Upper lobe of left lung (tissue), 6 donors: ENCODE measurements at regions not wholly inside any gene's neighbourhood (a gene's known extent, or its start where the extent isn't known, plus 50 kb on each side); places are given as distances from the start of the nearest gene placed in this dataset.

Experiments used
- ATAC-seq, 2 donors: fragments of 200-7000 bp; cut with Tn5 transposase; one replicate each; pipeline ENCODE4 v1.9.1; 2022; ENCODE audit warnings: mild to moderate bottlenecking in 2 of 2, moderate library complexity in 2 of 2; ENCODE audit not compliant: low FRiP score in 2 of 2
- DNase-seq, 2 donors: peaks; one replicate each; pipeline ENCODE4 v3.0.0-alpha.2; 2019 to 2020
- H3K27ac ChIP-seq, 4 donors: fragments of 200-600 bp; sonication (generic); one replicate each; pipeline ENCODE4 v1.5.1; 2016 to 2019
- H3K27me3 ChIP-seq, 4 donors: fragments of 200-600 bp; sonication (generic); one replicate each; pipeline ENCODE4 v1.5.1; 2017 to 2019
- H3K36me3 ChIP-seq, 4 donors: fragments of 200-600 bp; sonication (generic); one replicate each; pipeline ENCODE4 v1.5.1; 2016 to 2019
- H3K4me1 ChIP-seq, 4 donors: fragments of 200-600 bp; sonication (generic); one replicate each; pipeline ENCODE4 v1.5.1; 2018 to 2019
- H3K4me3 ChIP-seq, 4 donors: fragments of 200-600 bp; sonication (generic); one replicate each; pipeline ENCODE4 v1.5.1; 2017 to 2019; ENCODE audit warnings: mild to moderate bottlenecking in 2 of 4, moderate library complexity in 1 of 4
- H3K9me3 ChIP-seq, 4 donors: fragments of 200-600 bp; sonication (generic); one replicate each; pipeline ENCODE4 v1.5.1; 2018 to 2019
- CTCF ChIP-seq, 6 experiments: fragments of 450-650 bp in 4 of 6; fragments of 200-600 bp in 2 of 6; sonication (generic) in 2 of 6; IDR thresholded peaks; one replicate each; pipeline ENCODE4 v1.5.1; 2016 to 2019; ENCODE audit warnings: antibody characterized with exemption in 6 of 6
- EP300 ChIP-seq, 4 donors: sonication (generic); formaldehyde crosslinking; IDR thresholded peaks; one replicate each; pipeline ENCODE4 v1.5.1; 2017; ENCODE audit warnings: antibody characterized with exemption in 4 of 4, control low read depth in 2 of 4
- POLR2A ChIP-seq, 4 donors: fragments of 450-650 bp; IDR thresholded peaks; one replicate each; pipeline ENCODE4 v1.5.1; 2016 to 2017; ENCODE audit warnings: antibody characterized with exemption in 4 of 4, mild to moderate bottlenecking in 2 of 4
- POLR2AphosphoS5 ChIP-seq, 2 donors: sonication (generic); formaldehyde crosslinking; IDR thresholded peaks; one replicate each; pipeline ENCODE4 v1.5.1; 2017; ENCODE audit warnings: antibody characterized with exemption in 2 of 2
- WGBS, 2 donors: methylation state at CpG; one replicate each; pipeline ENCODE4 v1.1.5; 2017 to 2018; 5-methylcytosine and 5-hydroxymethylcytosine counted together
- donor health status: DM: no; HTN: no; CAD: no; lungs with moderate emphysema.
- donor health status: DM: no; HTN: yes; CAD: no; lungs with severe emphysema.

DNA sequence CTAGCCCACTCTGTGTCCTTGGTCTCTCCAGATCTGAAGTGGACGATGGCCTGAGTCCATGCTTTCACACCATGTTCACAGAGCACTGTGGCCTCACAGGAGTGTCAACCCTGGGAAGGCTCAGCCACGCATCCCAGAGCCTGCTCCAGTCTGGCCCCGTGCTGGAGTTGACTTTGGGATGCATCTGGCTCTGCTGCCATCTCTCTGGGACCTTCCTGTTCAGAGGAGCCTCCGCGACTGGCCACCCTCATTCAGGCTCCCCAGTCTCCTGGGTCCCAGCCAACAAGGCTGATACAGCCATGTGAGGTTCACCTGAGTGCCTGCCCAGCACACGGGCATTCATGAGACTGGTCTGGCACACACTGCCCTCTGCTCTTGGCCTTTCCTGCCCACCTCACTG is 199.7 kb upstream of the RAB6C start:
- no peak for TF ChIP-seq EP300 (IDR thresholded peaks at IDR 0.05)
- no peak for TF ChIP-seq CTCF (IDR thresholded peaks at IDR 0.05)
- TF ChIP-seq POLR2A (IDR thresholded peaks at IDR 0.05) = no peak
- TF ChIP-seq POLR2AphosphoS5 (IDR thresholded peaks at IDR 0.05) = no peak
- 77 to 94% methylated on average over 6 of the region's 6 CpGs for whole genome bisulfite sequencing, 2 donors
- Histone ChIP-seq H3K27ac (no peak overlapping the region), H3K4me3 (no peak overlapping the region), H3K36me3 (no peaks in the 10 kb centered on the region), H3K4me1 (no peaks in the 10 kb centered on the region), H3K9me3 (no peaks in the 10 kb centered on the region), H3K27me3 (no peaks in the 10 kb centered on the region)
- DNase-seq (peak in 1 of 2 donors; percentile 29), ATAC-seq (no peak)

DNA sequence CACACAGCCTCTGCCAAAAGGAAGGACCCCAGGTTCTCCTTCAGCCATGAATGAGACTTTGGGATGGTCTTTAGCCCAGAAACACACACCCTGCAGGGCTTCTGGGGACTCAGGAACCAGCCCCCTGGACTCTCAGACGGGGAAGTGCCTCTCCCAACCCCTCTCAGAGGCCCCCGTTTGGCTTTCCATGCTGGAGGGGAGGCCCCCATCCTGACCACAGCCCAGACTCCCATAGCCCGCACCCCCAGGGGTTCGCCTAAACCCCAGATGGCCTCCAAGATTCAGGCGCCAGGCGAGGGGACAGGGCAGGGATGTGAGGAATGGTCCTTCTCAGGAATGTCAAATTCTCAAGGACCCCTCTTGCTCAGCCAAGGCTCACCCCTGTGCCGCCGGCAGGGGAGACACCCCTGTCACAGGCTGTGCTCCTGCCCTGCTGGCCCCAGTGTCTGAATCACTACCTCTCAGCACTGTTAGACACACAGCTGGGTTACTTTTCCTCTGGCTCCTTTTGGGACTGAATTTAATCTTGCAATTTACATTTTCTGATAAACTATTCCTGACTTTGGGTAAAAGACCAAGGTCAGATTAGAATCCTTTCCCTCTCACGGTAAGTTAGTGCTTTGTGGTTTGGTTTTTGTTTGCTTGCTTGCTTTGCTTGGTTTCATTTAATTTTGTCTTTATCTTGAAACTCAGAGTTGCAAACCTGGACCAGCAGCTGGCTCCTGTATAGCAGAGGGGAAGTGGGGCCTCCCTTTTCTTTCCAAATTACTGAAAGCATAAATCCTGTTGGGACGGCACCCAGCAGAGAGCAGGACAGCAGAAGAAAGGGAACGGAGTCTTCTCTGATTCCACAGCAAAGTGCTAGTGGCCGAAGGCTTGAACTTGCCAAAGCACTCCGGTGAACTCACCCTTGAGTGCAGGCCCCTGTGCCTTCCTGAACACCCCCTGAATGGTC is 198.9 kb upstream of the RAB6C start:
- WGBS, 2 donors = 60 to 61% methylated on average over 10 to 13 of the region's 13 CpGs
- peak in 1 of 2 donors; percentile 37 for DNase-seq

DNA sequence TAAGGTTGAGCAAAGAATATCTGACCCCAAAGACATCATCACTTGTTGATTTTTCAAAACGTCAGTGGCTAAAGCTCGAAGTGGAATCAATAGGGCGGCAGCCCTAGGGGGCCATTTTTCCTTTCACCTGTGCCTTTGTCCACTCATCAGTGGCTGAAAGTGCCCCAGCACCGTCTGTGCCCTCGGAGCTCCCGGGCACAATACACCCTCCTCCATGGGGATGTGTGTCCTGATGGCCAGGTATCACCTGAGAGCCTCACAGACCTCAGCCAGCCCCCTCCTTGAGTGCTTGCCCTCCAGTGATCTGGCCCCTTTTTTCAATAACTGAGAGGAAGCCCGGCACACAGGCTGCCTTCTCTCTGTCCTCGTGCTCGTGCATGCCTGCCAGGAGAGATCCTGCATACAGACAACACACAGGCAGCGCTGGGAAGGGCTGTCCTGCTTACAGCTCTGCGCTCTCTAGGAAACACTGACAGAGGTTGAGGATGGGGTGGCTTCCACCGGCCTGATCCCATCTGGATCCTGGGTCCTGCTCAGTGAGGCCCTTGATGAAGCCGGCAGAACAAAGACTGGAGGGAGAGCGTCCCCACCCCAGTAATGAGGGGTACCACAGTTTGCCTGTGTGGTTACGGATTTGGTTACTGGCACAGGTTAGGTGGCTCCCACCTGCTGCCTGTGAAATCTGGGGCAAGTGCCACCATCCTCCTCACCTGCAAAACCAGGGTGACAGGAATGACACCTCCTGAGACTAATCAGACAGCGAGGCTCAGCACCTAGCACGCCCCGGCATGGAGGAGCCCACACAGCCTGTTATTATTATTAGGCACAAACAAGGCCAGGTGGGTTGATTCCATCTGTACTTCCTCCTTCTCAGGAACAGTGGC is 197.5 kb upstream of the RAB6C start:
- Histone ChIP-seq H3K36me3 (no peaks in the 10 kb centered on the region), H3K4me1 (no peaks in the 10 kb centered on the region), H3K9me3 (no peaks in the 10 kb centered on the region), H3K27me3 (no peaks in the 10 kb centered on the region), H3K27ac (no peak overlapping the region), H3K4me3 (no peak overlapping the region)
- WGBS, 2 donors = 46 to 67% methylated on average over 10 to 18 of the region's 18 CpGs
- DNase-seq (no peak), ATAC-seq (no peak)
- TF ChIP-seq CTCF (IDR thresholded peaks at IDR 0.05) (no peak), EP300 (IDR thresholded peaks at IDR 0.05) (no peak), POLR2AphosphoS5 (IDR thresholded peaks at IDR 0.05) (no peak), POLR2A (IDR thresholded peaks at IDR 0.05) (no peak)

More for the DNA sequence above, 198.9 kb upstream of the RAB6C start:
- H3K27ac ChIP-seq = no peak overlapping the region
- H3K36me3 ChIP-seq = no peaks in the 10 kb centered on the region
- H3K27me3 ChIP-seq = no peaks in the 10 kb centered on the region
- no peak for ATAC-seq
- no peak for TF ChIP-seq POLR2A (IDR thresholded peaks at IDR 0.05)
- no peak for TF ChIP-seq POLR2AphosphoS5 (IDR thresholded peaks at IDR 0.05)
- TF ChIP-seq CTCF (IDR thresholded peaks at IDR 0.05) = no peak
- TF ChIP-seq EP300 (IDR thresholded peaks at IDR 0.05) = no peak
- no peak overlapping the region for H3K4me3 ChIP-seq
- H3K9me3 ChIP-seq = no peaks in the 10 kb centered on the region
- H3K4me1 ChIP-seq = no peaks in the 10 kb centered on the region

- Histone ChIP-seq H3K9me3 (no peaks in the 10 kb centered on the region), H3K4me1 (no peaks in the 10 kb centered on the region), H3K4me3 (no peak overlapping the region), H3K27ac (no peak overlapping the region), H3K36me3 (no peaks in the 10 kb centered on the region), H3K27me3 (no peaks in the 10 kb centered on the region)
- no peak for TF ChIP-seq POLR2A (IDR thresholded peaks at IDR 0.05)
- TF ChIP-seq CTCF (IDR thresholded peaks at IDR 0.05) = no peak
- TF ChIP-seq EP300 (IDR thresholded peaks at IDR 0.05) = no peak
- no peak for TF ChIP-seq POLR2AphosphoS5 (IDR thresholded peaks at IDR 0.05)
- peak in 1 of 2 donors; percentile 29 for DNase-seq
- ATAC-seq = no peak
- whole genome bisulfite sequencing, 2 donors = 82 to 85% methylated on average over 5 of the region's 5 CpGs
Measured at GRCh38 chr2:129782633-129782990, 196.9 kb upstream of the RAB6C start.
